GM18909 (cell line): ENCODE measurements at regions not wholly inside any gene's neighbourhood (a gene's known extent, or its start where the extent isn't known, plus 50 kb on each side); places are given as distances from the start of the nearest gene placed in this dataset.

Source experiments
- ATAC-seq: cut with Tn5 transposase; IDR thresholded peaks from one replicate; pipeline ENCODE4 v1.9.1; 2021; ENCODE audit warnings: mild to moderate bottlenecking; ENCODE audit not compliant: unreplicated experiment, poor library complexity

DNA sequence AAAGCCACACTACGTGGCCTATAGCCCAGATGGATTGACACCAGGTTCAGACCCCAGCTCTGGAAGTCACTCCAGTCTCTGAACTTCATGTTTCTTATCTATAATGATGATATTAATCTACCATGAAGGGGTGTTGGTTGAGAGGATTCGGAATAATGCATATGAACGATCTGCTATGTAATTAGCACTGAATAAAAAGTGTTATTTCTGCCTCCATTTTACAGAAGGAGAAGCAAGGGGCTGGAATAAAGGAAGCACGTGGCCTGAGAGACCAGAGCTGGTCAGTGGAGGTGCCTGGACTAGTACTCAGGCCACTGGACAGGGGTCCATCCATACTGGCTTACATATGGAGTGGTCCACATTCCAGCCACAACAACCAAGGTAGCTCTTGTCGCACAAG, 166.5 kb upstream of the MYCN start:
- ATAC-seq = no peak

DNA sequence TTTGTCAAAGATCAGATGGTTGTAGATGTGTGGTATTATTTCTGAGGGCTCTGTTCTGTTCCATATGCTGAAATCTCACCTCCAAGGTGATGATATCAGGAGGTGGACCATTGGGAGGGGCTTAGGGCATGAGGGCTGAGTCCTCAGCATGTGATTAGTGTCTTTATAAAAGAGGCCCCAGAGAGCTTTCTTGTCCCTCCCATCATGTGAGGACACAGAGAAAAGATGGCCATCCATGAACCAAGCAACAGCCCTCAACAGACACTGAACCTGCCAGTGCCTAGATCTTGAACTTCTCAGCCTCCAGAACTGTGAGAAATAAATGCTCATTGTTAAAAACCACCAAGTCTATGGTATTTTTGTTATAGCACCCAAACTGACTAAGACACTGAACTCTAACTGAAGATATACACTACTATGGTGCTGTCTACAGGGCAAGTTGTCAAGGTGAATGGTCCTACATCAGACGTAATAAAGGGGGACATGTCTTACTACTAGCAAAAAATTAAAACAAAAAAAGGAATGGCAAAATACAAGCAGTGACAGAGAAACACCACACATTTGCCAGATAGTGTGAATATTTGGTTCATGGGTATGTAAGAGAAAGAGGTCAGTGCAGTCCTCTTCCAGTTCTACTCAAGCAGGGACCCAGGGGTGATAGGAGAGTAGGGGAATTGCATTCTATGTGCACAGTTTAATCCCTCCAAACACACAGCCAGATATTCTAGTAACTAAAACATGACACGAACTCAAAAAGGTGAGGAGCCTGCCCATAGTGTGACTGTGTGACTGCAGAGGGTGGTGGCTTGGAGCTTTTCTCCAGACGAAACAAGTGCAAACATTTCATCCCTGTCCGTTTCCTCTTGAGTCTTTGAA, 164.4 kb upstream of the MYCN start:
- no peak for ATAC-seq

DNA sequence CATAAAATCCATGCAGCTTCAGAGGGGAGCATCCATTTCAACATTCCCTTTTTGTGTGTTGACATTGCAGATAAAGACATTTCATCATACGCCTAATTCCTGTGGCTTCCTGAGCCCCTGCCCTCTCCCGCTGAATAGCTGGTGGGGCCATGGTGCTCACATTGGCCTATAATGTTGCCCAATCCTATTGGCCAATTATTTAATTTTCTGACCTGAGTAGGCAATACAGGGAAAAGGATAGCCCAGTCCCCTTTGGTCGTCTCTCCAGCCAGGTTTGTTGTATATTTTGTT, 163.8 kb upstream of the MYCN start:
- ATAC-seq = no peak

DNA sequence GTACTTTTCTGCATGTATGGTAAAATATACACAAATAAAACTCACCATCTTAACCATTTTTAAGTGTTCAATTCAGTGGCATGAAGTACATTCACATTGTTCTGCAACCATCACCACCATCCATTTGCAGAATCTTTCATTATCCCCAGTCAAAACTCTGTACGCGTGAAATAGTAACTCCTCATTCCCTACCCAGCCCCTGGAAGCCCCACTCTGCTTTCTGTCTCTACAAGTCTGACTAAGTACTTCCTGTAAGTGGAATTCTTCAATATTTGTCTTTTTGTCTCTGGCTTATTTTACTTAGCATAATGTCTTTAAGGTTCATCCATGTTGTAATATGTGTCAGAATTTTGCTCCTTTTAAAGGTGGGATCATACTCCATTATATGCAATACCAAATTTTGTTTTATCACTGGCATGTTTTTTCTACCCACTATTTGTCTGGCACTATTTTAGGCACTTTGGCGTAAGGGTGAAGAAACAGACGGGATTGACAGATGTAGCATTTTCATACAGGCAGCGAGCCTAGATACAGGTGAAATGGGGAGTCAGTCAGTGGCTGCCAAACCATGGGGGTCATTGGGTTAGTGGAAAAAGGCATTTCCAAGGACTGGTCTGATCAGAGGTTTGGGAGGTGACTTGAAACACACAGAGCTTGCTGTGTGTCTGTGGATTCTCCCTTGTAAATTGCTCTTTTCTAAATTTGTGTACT, 163.2 kb upstream of the MYCN start:
- ATAC-seq = no peak

DNA sequence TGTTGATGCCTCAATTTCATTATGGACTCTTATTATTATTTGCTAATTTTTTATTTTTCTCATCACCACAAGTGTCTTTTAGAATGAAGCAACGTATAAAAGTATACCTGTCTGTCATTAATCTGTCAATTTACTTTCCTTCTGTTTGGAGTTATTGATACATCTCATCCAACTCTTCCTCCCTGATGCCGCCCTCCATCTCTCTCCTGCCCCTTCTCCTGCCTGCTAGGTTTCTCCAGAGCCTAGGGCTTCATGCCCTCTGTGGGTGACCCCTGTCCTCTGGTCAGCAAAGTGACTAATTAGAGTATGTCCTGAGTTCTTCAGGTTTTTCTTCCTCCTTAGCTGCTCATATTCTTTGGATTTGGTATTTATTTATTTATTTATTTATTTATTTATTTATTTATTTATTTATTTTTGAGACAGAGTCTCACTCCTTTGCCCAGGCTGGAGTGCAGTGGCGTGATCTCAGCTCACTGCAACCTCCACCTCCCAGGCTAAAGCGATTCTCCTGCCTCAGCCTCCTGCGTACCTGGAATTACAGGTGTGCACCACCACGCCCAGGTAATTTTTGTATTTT, 162.5 kb upstream of the MYCN start:
- ATAC-seq = no peak

DNA sequence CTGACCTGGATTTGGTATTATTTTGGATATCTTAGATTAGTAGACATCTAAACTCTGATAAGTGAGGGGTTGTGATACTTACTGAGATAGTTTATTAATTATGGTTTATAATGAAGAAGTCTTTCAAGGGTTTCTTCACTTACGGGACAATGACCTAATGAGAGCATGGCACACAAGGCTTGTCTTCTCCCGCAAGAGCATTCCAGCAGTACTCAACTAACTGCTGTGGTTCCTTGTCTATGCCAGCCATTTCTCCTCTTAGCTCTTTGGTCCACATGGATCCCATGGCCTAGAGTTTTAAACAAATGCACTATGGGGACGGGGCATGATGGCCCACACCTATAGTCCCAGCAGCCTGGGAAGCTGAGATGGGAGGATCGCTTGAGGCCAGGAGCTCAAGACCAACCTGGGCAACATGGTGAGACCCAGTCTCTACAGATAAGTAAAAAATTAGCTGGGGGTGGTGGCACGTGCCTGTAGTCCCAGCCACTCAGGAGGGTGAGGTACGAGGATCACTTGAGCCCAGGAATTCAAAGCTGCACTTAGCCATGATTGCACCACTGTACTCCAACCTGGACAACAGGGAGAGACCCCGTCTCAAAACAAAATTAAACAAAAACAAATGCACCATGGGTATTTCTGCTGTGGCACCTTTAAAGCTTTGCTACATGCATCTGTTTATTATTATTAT, 161.7 kb upstream of the MYCN start:
- ATAC-seq = no peak

DNA sequence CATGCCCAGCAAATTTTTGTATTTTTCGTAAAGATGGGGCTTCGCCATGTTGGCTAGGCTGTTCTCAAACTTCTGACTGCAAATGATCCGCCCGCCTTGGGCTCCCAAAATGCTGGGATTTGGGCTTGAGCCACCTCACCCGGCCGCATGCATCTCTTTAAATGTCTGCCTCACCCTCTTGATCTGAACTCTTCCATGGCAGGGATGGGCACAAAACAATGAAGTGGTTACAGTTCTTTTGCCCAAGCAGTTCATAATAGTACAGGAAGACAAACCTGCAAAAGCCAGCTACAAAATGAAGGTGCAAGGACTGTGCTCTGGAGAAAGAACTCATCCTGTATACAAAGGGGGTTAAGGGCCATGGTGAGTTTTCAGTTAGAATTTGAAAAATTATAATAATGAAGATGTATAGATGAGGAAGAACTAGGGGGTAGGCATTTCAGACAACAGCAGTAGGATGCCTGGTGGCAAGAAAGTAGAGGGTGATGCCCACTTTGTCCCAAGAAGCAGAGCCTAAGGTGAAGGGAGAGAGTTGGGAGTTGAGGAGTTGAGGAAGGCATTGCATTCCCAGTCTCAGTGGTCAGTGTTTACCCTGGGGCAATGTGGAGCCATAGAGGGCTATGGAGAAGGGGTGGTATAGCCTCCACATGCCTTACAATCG, 160.8 kb upstream of the MYCN start:
- no peak for ATAC-seq

DNA sequence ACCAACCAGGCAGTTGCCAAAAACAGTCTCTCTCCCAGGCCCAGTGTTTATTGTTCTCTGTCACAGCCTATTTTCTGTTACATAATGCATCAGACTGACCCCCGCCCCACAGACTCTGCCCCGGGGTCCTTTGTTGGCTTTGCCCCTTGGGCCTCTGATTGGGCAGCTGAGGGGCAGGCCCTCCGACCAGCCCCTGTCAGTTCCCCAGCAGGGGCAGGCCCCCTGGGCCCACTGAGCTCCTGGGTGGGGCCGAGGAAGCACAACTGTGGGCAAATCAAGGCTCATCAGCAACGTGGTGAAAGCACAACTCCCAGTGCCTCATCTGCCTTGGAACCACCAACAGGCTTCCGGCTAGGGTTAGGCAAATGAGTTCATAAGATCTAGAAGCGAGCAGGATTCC, 160.1 kb upstream of the MYCN start:
- ATAC-seq = no peak

DNA sequence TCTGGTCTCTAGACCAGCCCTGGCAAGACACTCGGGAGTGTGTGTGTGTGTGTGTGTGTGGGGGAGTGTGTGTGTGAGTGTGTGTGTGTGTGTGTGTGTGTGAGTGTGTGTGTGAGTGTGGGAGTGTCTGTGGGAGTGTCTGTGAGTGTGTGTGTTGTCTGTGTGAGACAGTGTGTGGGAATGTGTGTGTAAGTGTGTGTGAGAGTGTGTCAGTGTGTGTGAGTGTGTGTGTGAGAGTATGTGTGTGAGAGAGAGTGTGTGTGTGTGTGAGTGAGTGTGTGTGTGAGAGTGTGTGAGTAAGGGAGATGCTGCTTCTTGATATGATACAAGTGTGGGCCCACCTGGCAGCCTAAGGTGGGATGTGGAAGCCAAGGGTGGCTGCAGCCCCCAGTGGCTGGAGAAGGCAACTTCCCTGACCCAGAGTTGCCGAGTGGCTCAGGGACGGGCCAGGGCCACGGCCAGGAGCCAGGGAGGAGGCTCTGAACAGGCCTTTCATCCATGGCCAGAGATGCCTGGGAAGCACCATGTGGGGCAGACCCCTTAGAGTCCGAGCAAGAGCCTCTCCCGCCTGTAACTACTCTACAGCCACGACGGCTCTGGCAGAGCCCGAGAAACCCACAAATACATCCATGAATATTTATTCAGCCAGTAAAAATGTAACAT, 159.3 kb upstream of the MYCN start:
- ATAC-seq = no peak

DNA sequence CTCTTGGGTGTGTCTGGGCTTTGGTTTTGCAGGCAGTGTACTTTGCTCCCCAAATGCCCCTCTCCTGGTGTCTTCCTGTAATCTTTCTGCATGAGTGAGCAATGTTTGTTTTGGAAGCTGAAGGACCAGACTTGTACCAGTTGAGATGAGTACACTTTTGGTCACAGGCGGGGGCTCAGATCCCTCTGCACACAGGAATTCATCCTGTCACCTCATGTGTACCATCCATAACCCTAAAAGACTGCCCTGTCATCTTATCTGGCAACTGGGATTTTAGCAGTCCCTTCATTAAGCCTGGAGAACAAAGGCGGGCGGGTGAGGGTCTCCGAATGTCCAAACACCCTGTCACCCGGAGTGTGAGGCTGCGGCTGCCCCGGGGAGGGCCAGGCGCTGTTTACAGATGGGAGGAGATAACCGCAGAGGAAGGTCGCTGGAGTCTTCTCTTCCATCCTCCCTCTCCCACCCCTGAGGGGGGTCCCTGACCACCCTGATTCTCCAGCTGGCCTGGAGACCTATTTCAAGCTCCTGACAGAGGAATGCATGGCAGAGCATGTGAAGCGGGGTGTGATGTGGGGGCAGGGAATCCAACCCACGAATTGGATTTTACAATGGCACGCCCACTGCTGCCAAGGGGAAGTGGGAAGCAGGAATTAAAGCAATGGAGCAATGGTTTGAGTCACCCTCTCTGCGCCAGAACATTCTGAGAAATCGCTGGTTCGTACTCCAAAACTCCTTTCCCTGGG, 158.2 kb upstream of the MYCN start:
- ATAC-seq = no peak

DNA sequence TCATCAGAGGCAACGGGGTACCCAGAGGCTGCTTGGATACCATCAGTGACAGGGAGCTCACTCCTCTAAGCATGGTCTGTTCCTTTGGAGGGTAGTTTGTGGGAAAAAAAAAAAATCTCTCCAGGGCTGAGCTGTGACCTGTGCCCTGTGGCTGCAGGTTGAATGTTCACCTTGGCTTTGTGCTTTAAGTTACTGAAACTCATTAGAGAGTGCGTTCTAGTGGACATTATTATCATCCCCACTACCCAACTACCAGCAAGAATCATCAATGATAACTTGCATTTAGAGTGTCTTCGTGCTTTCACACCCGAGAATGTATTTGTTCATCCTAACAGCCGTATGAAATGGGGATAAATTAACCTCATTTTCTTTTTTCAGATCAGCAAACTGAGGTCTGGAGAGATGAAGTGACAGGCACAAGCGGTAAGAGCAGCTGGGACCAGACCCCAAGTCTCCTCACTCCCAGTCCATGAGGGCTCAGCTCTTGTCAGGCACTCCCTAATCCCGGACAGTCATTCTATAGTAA, 157.5 kb upstream of the MYCN start:
- ATAC-seq = no peak

DNA sequence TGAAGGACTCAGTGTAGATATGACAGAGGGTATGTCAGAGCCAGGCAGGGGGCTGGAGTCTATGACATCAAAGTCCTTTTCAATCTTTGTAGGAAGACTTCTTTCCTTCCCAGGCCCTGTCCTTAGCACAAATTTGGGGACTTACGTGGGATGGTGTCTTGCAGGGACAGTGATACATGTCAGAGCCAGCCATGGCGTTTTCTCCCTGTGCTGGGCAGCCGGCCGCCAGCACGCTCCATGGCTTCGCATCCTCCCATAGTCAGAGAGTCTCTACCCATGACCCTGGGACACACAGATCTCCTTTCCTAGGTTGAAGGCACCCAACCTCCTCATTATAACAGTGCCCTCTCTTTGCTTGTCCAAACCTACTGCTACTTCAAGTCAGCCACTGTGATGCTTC, 156.9 kb upstream of the MYCN start:
- no peak for ATAC-seq

DNA sequence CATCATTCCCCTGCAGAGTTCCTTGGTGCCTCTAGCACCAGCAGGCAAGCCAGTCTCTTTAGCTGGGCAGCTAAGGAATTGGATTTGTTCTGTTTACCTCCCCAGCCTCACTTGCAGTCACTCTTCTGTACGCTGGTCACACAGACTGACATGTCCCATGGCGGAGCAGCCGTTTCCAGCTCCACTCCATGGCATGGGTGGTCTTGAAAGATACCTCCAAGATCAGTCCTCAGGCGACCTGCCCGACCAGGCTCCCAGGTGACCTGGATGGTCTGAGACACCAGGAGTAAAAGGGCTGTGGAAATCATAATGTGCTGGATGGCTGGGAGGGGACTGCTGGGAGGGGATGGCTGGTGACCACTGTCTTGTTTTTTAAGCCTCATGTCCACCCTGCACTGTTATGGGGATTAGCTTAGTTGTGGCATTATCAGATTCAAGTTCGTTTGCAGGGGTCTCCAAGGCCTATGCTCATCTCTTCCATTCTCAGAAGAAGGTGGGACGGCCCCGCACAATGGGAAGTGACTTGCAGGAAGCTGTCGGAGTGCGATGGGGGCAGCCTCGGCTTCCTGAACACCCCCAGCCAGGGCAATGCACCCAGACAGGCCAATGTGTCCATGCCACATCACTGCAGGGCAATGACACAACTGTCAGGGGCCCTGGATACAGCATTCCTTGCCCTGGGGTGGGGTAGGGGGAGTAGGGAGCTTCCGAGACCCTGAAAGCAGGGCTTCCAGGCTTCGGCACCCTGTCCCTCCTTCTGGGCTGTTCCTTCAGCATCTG, 156.1 kb upstream of the MYCN start:
- no peak for ATAC-seq

DNA sequence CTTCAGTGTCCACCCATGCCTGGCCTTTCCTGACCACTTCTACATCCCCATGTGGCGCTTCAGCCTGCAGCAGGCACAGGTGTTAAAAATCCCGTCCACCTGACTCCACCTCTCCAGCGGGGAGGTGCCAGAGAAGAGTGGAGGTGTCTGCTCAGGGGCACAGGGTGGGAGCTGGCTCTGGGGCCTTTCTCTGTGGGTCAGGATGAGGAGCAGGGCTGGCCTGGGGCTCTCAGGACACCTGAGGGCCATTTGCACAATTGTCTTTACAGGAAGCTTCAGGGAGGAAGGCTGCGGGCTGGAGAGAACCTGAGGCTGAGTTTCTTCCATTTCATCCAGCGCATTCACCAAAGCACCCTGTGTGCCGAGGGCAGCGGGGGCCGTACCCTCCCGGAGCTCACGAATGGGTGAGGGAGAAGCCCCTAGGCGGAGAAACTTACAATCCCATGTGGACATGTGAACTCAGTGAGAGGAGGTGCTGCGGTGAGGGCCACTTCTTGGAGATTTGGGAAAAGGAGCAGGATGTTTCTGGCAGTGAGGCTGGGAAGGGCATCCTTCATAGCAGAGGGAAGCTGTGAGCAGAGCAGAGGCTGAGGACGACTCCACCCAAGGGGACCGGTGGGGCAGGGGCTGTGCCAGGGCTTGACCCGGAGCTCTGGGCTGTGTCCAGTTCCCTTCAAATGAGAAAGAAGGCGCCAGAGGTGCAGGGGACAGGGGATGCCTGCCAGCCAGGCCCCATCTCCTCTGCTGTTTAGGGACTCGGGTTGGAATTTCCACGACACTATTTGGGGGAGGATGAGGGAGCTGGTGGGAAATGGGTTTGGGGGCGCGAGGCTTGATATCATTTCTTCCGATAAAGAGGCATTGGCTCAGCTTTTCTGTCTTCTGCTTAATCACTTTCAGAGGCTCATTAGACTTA, 155.2 kb upstream of the MYCN start:
- no peak for ATAC-seq

DNA sequence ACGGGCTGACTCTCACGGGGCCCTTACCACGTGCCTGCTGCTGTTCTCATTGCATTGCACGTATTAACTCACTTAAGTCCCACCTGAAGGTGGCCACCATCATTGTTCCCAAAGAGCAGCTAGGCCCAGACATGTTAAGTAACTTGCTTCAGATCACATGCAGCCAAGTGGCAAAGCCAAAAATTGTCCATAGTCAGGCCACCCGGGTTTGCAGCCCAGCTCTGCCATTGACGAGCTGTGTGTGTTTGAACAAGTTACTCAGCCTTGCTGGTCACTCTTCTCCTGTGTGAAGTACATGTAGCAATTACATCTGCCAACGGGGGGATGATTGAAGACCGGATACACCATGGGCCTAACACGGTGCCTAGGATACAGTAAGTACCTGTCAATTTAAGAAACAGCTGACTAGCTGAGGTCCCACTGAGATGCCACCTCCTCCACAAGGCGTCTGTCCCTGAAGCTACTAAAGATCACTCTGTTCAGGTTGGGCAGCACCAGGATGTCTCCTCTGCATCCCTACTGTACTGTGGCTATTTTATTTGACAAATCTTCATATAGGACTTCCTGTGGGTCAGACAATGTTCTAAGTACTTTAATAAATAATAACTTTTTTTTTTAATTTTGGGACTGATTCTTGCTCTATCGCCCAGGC, 154.2 kb upstream of the MYCN start:
- ATAC-seq = no peak

DNA sequence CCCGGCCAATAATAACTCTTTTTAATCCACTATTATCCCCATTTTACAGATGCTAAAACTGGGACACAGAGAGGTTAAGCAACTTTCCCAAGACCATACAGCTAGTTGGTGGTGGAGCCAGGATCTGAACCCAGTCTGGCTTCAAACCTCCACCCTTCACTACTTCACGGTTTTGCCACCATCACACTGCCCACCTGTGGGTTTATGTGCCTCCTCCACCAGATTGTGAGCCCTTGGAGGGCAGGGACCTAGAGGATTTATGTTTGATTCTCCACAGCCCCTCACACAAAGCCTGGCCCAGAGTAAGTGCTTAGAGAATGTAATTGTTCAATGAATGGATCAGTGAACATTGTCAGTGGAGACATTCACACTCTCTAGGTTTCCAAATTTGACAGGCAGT, 153.4 kb upstream of the MYCN start:
- no peak for ATAC-seq
